Keratinocyte (primary cell): ENCODE measurements at regions not wholly inside any gene's neighbourhood (a gene's known extent, or its start where the extent isn't known, plus 50 kb on each side); places are given as distances from the start of the nearest gene placed in this dataset.

Experiments
- DNase-seq: peaks from one replicate; pipeline ENCODE4 v3.0.0-alpha.2; 2011; ENCODE audit warnings: low read depth, missing footprints, low spot score
- FAIRE-seq: peaks from 2 replicates; lab custom pipeline; 2011; peaks lifted over from hg19 to GRCh38; lab: Jason Lieb, UNC
- H2AFZ ChIP-seq: 2 replicates; pipeline ENCODE4 v1.6.0; 2012; ENCODE audit warnings: low read length, control low read depth, inconsistent platforms; ENCODE audit not compliant: control insufficient read depth
- H3K27ac ChIP-seq: 2 replicates; pipeline ENCODE4 v1.5.1; 2011; ENCODE audit warnings: low read length; ENCODE audit not compliant: control insufficient read depth, insufficient read depth
- H3K27me3 ChIP-seq: 3 replicates; pipeline ENCODE4 v1.6.0; 2011; ENCODE audit warnings: low read length; ENCODE audit not compliant: control insufficient read depth, insufficient read depth; ENCODE audit errors: extremely low read depth
- H3K36me3 ChIP-seq, 2 experiments: 2 replicates in 1 of 2; 3 replicates in 1 of 2; pipeline ENCODE4 v1.5.1; 2011; ENCODE audit warnings: low read length in 2 of 2, mild to moderate bottlenecking in 1 of 2; ENCODE audit not compliant: control insufficient read depth in 2 of 2, insufficient read depth in 2 of 2; ENCODE audit errors: extremely low read depth in 1 of 2
- H3K4me1 ChIP-seq: 3 replicates; pipeline ENCODE4 v1.5.1; 2011; ENCODE audit warnings: low read length; ENCODE audit not compliant: control insufficient read depth, insufficient read depth; ENCODE audit errors: extremely low read depth
- H3K4me2 ChIP-seq: 3 replicates; pipeline ENCODE4 v1.6.0; 2011; ENCODE audit warnings: low read depth, low read length; ENCODE audit not compliant: control insufficient read depth, insufficient read depth; ENCODE audit errors: extremely low read depth
- H3K4me3 ChIP-seq, 3 experiments: fragments of 200-600 bp in 1 of 3; sonication (generic) in 1 of 3; 2 replicates in 2 of 3; 3 replicates in 1 of 3; pipeline ENCODE4 v1.5.1; 2011 to 2016; ENCODE audit warnings: low read length in 3 of 3, mild to moderate bottlenecking in 3 of 3, control low read depth in 2 of 3, inconsistent platforms in 1 of 3, low read depth in 1 of 3, mixed read lengths in 1 of 3, mixed run types in 1 of 3, moderate library complexity in 1 of 3; ENCODE audit not compliant: control insufficient read depth in 2 of 3, insufficient read depth in 2 of 3; ENCODE audit errors: extremely low read depth in 1 of 3
- H3K79me2 ChIP-seq: 2 replicates; pipeline ENCODE4 v1.6.0; 2012; ENCODE audit warnings: low read length; ENCODE audit not compliant: control insufficient read depth, insufficient read depth
- H3K9ac ChIP-seq: 3 replicates; pipeline ENCODE4 v1.6.0; 2011; ENCODE audit warnings: low read length; ENCODE audit not compliant: control insufficient read depth, insufficient read depth; ENCODE audit errors: extremely low read depth
- H3K9me1 ChIP-seq: 3 replicates; pipeline ENCODE4 v1.6.0; 2011; ENCODE audit warnings: low read length; ENCODE audit not compliant: control insufficient read depth, insufficient read depth; ENCODE audit errors: extremely low read depth
- H3K9me3 ChIP-seq: 2 replicates; pipeline ENCODE4 v1.5.1; 2012; ENCODE audit warnings: low read depth, low read length; ENCODE audit not compliant: control insufficient read depth
- H4K20me1 ChIP-seq: 3 replicates; pipeline ENCODE4 v1.6.0; 2011; ENCODE audit warnings: low read length; ENCODE audit not compliant: control insufficient read depth, insufficient read depth; ENCODE audit errors: extremely low read depth
- CTCF ChIP-seq, 3 experiments: IDR thresholded peaks in 1 of 3; conservative IDR thresholded peaks in 1 of 3; optimal IDR thresholded peaks in 1 of 3; 2 replicates in 2 of 3; 3 replicates in 1 of 3; pipeline versions ENCODE3 to v1.5.1; 2011; ENCODE audit warnings: low read length in 3 of 3, mild to moderate bottlenecking in 3 of 3, moderate library complexity in 2 of 3, control low read depth in 1 of 3, inconsistent platforms in 1 of 3; ENCODE audit not compliant: insufficient read depth in 2 of 3; ENCODE audit errors: extremely low read depth in 1 of 3
- EZH2 ChIP-seq: IDR thresholded peaks from one replicate; pipeline ENCODE4 v1.6.1; 2012; ENCODE audit warnings: inconsistent platforms, mild to moderate bottlenecking, low read length, moderate library complexity
- dilution Hi-C: fragments of 300-500 bp; cut with MboI; formaldehyde crosslinking; loops from one replicate; pipeline ENCODE4 v1.7.0; 2020; ENCODE audit warnings: low sequenced_read_pairs; ENCODE audit not compliant: extremely low pct_ligation_motif_present

- DNase-seq (no peak), FAIRE-seq (no peak)
- Histone ChIP-seq H3K4me3 (no peak overlapping the region), H3K27ac (no peak overlapping the region), H3K9ac (no peak overlapping the region), H2AFZ (no peak overlapping the region), H4K20me1 (no peaks in the 10 kb centered on the region), H3K9me3 (no peaks in the 10 kb centered on the region), H3K9me1 (no peaks in the 10 kb centered on the region), H3K79me2 (no peaks in the 10 kb centered on the region), H3K27me3 (peaks cover 3% of the 10 kb centered on the region), H3K36me3 (no peaks in the 10 kb centered on the region), H3K4me2 (no peak overlapping the region), H3K4me1 (no peaks in the 10 kb centered on the region)
- dilution Hi-C loops: no loop called here
- TF ChIP-seq CTCF (optimal IDR thresholded peaks at IDR 0.05 in 1 of 3, IDR thresholded peaks at IDR 0.05 in 1 of 3, conservative IDR thresholded peaks at IDR 0.05 in 1 of 3; ENCODE audit: extremely low read depth in 1 of 3, insufficient read depth in 2 of 3, low read length in 3 of 3): no peak
- TF ChIP-seq EZH2: no peak
These were observed 195.5 kb downstream of the LMO4 start for GRCh38 chr1:87524021-87524754.

- H3K4me2 ChIP-seq: no peak overlapping the region
- H3K9me3 ChIP-seq: no peaks in the 10 kb centered on the region
- H3K9me1 ChIP-seq: no peaks in the 10 kb centered on the region
- no peak for TF ChIP-seq EZH2
- TF ChIP-seq CTCF (optimal IDR thresholded peaks at IDR 0.05 in 1 of 3, IDR thresholded peaks at IDR 0.05 in 1 of 3, conservative IDR thresholded peaks at IDR 0.05 in 1 of 3; ENCODE audit: extremely low read depth in 1 of 3, insufficient read depth in 2 of 3, low read length in 3 of 3): no peak
- no peak overlapping the region for H3K9ac ChIP-seq
- DNase-seq (no peak), FAIRE-seq (no peak)
- H3K4me3 ChIP-seq: no peak overlapping the region
- no peak overlapping the region for H3K27ac ChIP-seq
- H3K27me3 ChIP-seq: peaks cover 3% of the 10 kb centered on the region
- no peaks in the 10 kb centered on the region for H3K36me3 ChIP-seq
- no peak overlapping the region for H2AFZ ChIP-seq
- dilution Hi-C loops: no loop called here
- H3K4me1 ChIP-seq: no peaks in the 10 kb centered on the region
- no peaks in the 10 kb centered on the region for H3K79me2 ChIP-seq
- no peaks in the 10 kb centered on the region for H4K20me1 ChIP-seq
These were observed 200.3 kb downstream of the LMO4 start for GRCh38 chr1:87528754-87529517.
